GM12874 (cell line): ENCODE measurements at regions not wholly inside any gene's neighbourhood (a gene's known extent, or its start where the extent isn't known, plus 50 kb on each side); places are given as distances from the start of the nearest gene placed in this dataset.

Experiments used
- CTCF ChIP-seq: IDR thresholded peaks from 2 replicates; pipeline ENCODE4 v1.5.1; 2011; ENCODE audit warnings: low read depth, mild to moderate bottlenecking, control low read depth, low read length, moderate library complexity; ENCODE audit not compliant: insufficient read depth

- no peak for TF ChIP-seq CTCF
Measured at GRCh38 chr12:69019910-69020309, 86.9 kb upstream of the CPM start.

- TF ChIP-seq CTCF, result no peak
Measured at GRCh38 chr12:69022674-69023073, 89.7 kb upstream of the CPM start.

- no peak for TF ChIP-seq CTCF
Measured at GRCh38 chr12:69023840-69024239, 90.9 kb upstream of the CPM start.

GRCh38 chr12:69024413-69024812 is 91.4 kb upstream of the CPM start:
- no peak for TF ChIP-seq CTCF

GRCh38 chr12:69024907-69025306 is 91.9 kb upstream of the CPM start:
- TF ChIP-seq CTCF, result no peak

GRCh38 chr12:69026336-69026735 is 93.4 kb upstream of the CPM start:
- no peak for TF ChIP-seq CTCF

GRCh38 chr12:69027411-69027881 is 94.5 kb upstream of the CPM start:
- no peak for TF ChIP-seq CTCF
